Fibroblast of lung (primary cell): ENCODE measurements at regions not wholly inside any gene's neighbourhood (a gene's known extent, or its start where the extent isn't known, plus 50 kb on each side); places are given as distances from the start of the nearest gene placed in this dataset.

ENCODE experiments used
- EZH2 ChIP-seq: IDR thresholded peaks from 2 replicates; pipeline ENCODE4 v1.5.1; 2012; ENCODE audit warnings: low read length, control low read depth, mild to moderate bottlenecking; ENCODE audit errors: missing control alignments
- TF ChIP-seq, protein P1 (sequence below), 2 donors: IDR thresholded peaks in 1 of 2; conservative IDR thresholded peaks in 1 of 2; 1 replicate in 1 of 2; 2 replicates in 1 of 2; pipeline ENCODE4 v1.5.1; 2011 to 2012; ENCODE audit warnings: low read length in 2 of 2, control low read depth in 1 of 2, inconsistent platforms in 1 of 2, low read depth in 1 of 2, mild to moderate bottlenecking in 1 of 2

- TF ChIP-seq, protein P1, sequence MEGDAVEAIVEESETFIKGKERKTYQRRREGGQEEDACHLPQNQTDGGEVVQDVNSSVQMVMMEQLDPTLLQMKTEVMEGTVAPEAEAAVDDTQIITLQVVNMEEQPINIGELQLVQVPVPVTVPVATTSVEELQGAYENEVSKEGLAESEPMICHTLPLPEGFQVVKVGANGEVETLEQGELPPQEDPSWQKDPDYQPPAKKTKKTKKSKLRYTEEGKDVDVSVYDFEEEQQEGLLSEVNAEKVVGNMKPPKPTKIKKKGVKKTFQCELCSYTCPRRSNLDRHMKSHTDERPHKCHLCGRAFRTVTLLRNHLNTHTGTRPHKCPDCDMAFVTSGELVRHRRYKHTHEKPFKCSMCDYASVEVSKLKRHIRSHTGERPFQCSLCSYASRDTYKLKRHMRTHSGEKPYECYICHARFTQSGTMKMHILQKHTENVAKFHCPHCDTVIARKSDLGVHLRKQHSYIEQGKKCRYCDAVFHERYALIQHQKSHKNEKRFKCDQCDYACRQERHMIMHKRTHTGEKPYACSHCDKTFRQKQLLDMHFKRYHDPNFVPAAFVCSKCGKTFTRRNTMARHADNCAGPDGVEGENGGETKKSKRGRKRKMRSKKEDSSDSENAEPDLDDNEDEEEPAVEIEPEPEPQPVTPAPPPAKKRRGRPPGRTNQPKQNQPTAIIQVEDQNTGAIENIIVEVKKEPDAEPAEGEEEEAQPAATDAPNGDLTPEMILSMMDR (conservative IDR thresholded peaks at IDR 0.05 in 1 of 2, IDR thresholded peaks at IDR 0.05 in 1 of 2; ENCODE audit: low read depth in 1 of 2, low read length in 2 of 2) = no peak
- no peak for TF ChIP-seq EZH2
Observed at GRCh38 chr11:121794671-121795141, 321.3 kb downstream of the BLID start.
